ENCODE measurements at regions not wholly inside any gene's neighbourhood (a gene's known extent, or its start where the extent isn't known, plus 50 kb on each side); places are given as distances from the start of the nearest gene placed in this dataset.
"Not testable (repeated sequence)": the region's sequence is repeated elsewhere in the genome, so short reads cannot be mapped to it uniquely, and the experiment has no call there.

- ATAC-seq (ENCODE audit: low read depth) = no peak
- Mint-ChIP-seq H3K36me3 (no peaks in the 10 kb centered on the region), H3K4me1 (no peaks in the 10 kb centered on the region), H3K4me3 (no peak overlapping the region), H3K27me3 (peaks cover 13% of the 10 kb centered on the region), H3K27ac (no peak overlapping the region), H3K9me3 (peaks cover 5% of the 10 kb centered on the region)
- no peak for DNase-seq (ENCODE audit: low spot score in 2 of 2)
Measured at GRCh38 chr6:2579804-2580570, 170.7 kb downstream of the MYLK4 start.

GRCh38 chr6:2579241-2579761, 171.4 kb downstream of the MYLK4 start:
- DNase-seq (ENCODE audit: low spot score in 2 of 2) (no peak), ATAC-seq (ENCODE audit: low read depth) (no peak)
- H3K4me1 Mint-ChIP-seq = no peaks in the 10 kb centered on the region
- H3K9me3 Mint-ChIP-seq = peaks cover 10% of the 10 kb centered on the region
- H3K4me3 Mint-ChIP-seq = no peak overlapping the region
- no peaks in the 10 kb centered on the region for H3K36me3 Mint-ChIP-seq
- peaks cover 13% of the 10 kb centered on the region for H3K27me3 Mint-ChIP-seq
- H3K27ac Mint-ChIP-seq = no peak overlapping the region

DNA sequence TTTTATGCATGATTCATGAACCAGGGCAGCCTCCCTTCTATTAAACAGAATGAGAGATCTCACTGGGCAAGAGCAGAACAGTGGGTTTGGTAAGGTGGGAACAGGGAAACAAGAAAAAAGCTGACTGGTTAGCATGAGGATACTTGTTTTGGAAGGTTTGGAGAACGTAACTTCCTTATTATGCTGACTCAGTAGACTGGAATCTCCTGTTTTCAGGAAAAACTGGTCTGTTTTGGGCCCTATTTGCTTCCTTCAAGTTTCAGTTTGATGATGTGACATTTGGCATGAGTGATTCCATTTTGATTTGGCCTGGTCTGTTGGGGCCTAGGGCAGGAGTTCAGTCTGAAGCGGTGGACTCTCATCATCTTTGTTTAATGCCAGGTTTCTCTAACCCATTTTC, 172.0 kb downstream of the MYLK4 start:
- Mint-ChIP-seq H3K27me3 (peaks cover 13% of the 10 kb centered on the region), H3K4me3 (no peak overlapping the region), H3K4me1 (no peaks in the 10 kb centered on the region), H3K36me3 (no peaks in the 10 kb centered on the region), H3K27ac (no peak overlapping the region), H3K9me3 (peaks cover 10% of the 10 kb centered on the region)
- DNase-seq (ENCODE audit: low spot score in 2 of 2) (no peak), ATAC-seq (ENCODE audit: low read depth) (no peak)

GRCh38 chr6:2576499-2576898, 174.2 kb downstream of the MYLK4 start:
- peaks cover 9% of the 10 kb centered on the region for H3K27me3 Mint-ChIP-seq
- no peak overlapping the region for H3K4me3 Mint-ChIP-seq
- H3K36me3 Mint-ChIP-seq = no peaks in the 10 kb centered on the region
- DNase-seq (ENCODE audit: low spot score in 2 of 2) (no peak), ATAC-seq (ENCODE audit: low read depth) (no peak)
- H3K27ac Mint-ChIP-seq = no peak overlapping the region
- peaks cover 14% of the 10 kb centered on the region for H3K9me3 Mint-ChIP-seq
- H3K4me1 Mint-ChIP-seq = no peaks in the 10 kb centered on the region

GRCh38 chr6:2575236-2575635, 175.5 kb downstream of the MYLK4 start:
- Mint-ChIP-seq H3K27me3 (peaks cover 6% of the 10 kb centered on the region), H3K27ac (no peak overlapping the region), H3K36me3 (no peaks in the 10 kb centered on the region), H3K9me3 (peaks cover 14% of the 10 kb centered on the region), H3K4me3 (no peak overlapping the region), H3K4me1 (no peaks in the 10 kb centered on the region)
- no peak for DNase-seq (ENCODE audit: low spot score in 2 of 2)
- ATAC-seq (ENCODE audit: low read depth) = no peak

DNA sequence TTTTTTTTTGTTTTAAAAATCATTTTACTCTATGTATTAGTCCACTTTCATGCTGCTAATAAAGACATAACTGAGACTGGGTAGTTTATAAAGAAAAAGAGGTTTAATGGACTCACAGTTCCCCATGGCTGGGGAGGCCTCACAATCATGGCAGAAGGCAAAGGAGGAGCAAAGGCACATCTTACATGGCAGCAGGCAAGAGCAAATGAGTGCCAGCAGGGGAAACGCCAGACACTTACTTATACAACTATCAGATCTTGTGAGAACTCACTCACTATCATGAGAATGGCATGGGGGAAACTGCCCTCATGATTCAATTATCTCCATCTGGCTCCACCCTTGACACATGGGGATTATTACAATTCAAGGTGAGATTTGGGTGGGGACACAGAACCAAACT, 181.3 kb downstream of the MYLK4 start:
- not testable (repeated sequence) for H3K36me3 Mint-ChIP-seq; DNase-seq (ENCODE audit: low spot score in 2 of 2); H3K4me1 Mint-ChIP-seq; H3K27me3 Mint-ChIP-seq; H3K27ac Mint-ChIP-seq; H3K4me3 Mint-ChIP-seq; H3K9me3 Mint-ChIP-seq; ATAC-seq (ENCODE audit: low read depth)

DNA sequence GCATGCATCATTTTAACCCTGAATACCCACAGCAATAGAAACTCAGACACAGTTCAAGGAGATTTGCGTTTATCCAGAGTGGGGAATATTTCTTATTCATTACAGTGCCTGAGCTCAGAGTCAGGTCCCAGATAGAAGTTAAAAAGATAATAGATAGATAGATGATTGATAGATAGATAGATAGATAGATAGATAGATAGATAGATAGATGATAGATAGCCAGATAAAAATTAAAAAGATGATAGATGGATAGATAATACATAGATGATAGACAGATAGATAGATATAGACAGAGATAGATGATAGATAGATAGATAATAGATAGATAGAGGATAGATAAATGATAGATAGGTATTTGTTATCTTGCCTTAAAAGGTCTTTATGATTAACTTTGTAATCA, 184.7 kb downstream of the MYLK4 start:
- H3K4me1 Mint-ChIP-seq = peaks cover 3% of the 10 kb centered on the region
- no peak overlapping the region for H3K27ac Mint-ChIP-seq
- H3K4me3 Mint-ChIP-seq = no peak overlapping the region
- peaks cover 4% of the 10 kb centered on the region for H3K9me3 Mint-ChIP-seq
- ATAC-seq (ENCODE audit: low read depth) (no peak), DNase-seq (ENCODE audit: low spot score in 2 of 2) (no peak)
- H3K36me3 Mint-ChIP-seq = no peaks in the 10 kb centered on the region
- H3K27me3 Mint-ChIP-seq = peaks cover 6% of the 10 kb centered on the region

- peaks cover 3% of the 10 kb centered on the region for H3K4me1 Mint-ChIP-seq
- H3K4me3 Mint-ChIP-seq = no peak overlapping the region
- no peak for DNase-seq (ENCODE audit: low spot score in 2 of 2)
- ATAC-seq (ENCODE audit: low read depth) = no peak
- no peak overlapping the region for H3K27ac Mint-ChIP-seq
- peaks cover 4% of the 10 kb centered on the region for H3K9me3 Mint-ChIP-seq
- no peaks in the 10 kb centered on the region for H3K36me3 Mint-ChIP-seq
- H3K27me3 Mint-ChIP-seq = peaks cover 6% of the 10 kb centered on the region
Measured at GRCh38 chr6:2565499-2565898, 185.2 kb downstream of the MYLK4 start.

DNA sequence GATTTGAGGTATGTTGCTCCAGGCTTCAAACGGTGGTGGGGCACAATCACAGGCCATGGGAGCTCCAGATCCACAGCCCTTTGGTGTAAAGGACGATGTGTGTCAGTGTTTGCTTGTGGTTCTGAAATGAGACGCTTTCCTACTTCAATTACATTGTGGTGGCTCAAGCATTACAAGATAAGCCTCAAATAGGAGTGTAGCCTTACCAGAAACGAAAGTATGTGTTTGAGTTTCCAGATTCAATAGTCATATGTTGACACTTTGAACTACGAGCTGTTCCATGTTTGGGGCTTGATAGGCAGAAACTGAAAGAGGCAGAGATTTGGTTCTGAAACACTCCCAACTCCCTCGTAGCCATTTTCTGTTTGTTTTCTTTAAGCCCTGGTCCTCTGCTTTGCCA, 187.1 kb downstream of the MYLK4 start:
- ATAC-seq (ENCODE audit: low read depth) = no peak

GRCh38 chr6:2562721-2563451, 187.8 kb downstream of the MYLK4 start:
- no peaks in the 10 kb centered on the region for H3K9me3 Mint-ChIP-seq
- H3K27me3 Mint-ChIP-seq = peaks cover 6% of the 10 kb centered on the region
- DNase-seq (ENCODE audit: low spot score in 2 of 2) (no peak), ATAC-seq (ENCODE audit: low read depth) (no peak)
- H3K4me1 Mint-ChIP-seq = peaks cover 3% of the 10 kb centered on the region
- no peak overlapping the region for H3K27ac Mint-ChIP-seq
- H3K36me3 Mint-ChIP-seq = no peaks in the 10 kb centered on the region
- H3K4me3 Mint-ChIP-seq = no peak overlapping the region

More for the DNA sequence above, 187.1 kb downstream of the MYLK4 start:
- DNase-seq (ENCODE audit: low spot score in 2 of 2) = no peak
- H3K4me1 Mint-ChIP-seq = peaks cover 3% of the 10 kb centered on the region
- peaks cover 7% of the 10 kb centered on the region for H3K27me3 Mint-ChIP-seq
- no peaks in the 10 kb centered on the region for H3K9me3 Mint-ChIP-seq
- no peaks in the 10 kb centered on the region for H3K36me3 Mint-ChIP-seq
- no peak overlapping the region for H3K27ac Mint-ChIP-seq
- no peak overlapping the region for H3K4me3 Mint-ChIP-seq

DNA sequence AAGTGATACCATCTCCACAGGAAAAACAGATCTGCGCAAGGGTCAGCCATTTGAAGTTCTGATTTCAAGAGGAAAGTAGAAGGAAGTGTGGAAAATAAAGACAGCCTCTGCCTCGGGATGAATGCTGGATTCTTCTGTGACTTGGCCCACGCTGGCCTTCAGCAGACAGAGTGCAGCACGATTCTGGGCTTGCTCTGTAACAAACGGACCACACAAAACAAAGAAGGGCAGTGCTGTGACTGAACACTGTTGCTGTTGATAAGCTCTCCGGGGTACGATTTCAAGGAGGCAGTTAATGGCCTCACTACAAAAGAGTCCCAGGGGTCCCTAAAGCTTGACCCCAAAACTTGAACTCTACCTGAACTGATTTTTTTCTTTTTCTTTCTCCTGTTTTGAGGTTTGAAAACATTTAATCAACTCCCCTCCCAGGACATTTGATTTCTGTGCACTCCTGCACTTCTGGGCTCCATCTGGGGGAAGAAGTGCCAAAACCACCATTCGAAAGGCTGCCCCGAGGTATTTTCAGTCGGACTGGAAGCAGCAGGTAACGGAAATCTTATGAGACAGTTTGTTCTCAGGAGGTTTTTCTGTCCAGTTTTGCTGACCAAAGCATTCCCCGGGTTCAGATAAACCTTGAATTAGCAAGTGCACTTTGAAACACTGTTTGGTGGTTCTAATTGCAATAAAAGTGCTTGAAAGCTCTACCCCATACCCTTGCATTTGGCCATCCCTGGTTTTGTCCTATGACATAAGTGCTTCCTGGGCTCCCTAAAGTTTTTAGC, 189.6 kb downstream of the MYLK4 start:
- no peaks in the 10 kb centered on the region for H3K36me3 Mint-ChIP-seq
- ATAC-seq (ENCODE audit: low read depth) = no peak

DNA sequence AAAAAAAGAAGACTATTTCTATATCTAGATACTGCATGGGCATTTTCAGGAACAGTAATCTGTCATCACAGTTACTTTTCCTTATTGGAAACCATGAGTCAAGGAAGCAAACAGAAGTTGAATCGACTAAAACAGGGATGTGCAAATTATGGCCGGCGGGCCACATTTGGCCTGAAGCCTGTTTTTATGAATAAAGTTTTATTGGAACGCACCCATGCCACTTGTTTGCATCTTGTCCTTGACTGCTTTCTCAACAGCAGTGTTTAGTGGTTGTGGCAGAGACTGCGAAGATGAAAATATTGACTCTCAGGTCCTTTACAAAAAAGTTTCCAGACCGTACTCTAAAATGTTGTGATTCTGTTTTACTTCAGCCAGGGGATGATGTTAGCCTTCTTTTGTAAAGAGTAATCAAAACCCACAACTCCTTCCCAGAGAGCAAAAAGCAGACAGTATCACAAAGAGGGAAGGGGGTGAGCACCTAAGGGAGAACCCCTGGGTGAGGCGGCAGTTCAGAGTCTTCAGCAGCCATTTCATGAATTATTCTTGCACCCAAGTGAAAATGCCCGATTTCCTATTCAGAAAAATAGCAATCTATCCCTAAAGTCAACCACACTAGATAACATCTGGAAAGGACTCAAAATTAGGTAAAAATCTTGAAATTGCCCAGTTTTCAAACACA, 190.4 kb downstream of the MYLK4 start:
- H3K9me3 Mint-ChIP-seq = no peaks in the 10 kb centered on the region
- H3K4me1 Mint-ChIP-seq = peaks cover 3% of the 10 kb centered on the region
- no peak for DNase-seq (ENCODE audit: low spot score in 2 of 2)
- H3K36me3 Mint-ChIP-seq = no peaks in the 10 kb centered on the region
- ATAC-seq (ENCODE audit: low read depth) = no peak
- peaks cover 7% of the 10 kb centered on the region for H3K27me3 Mint-ChIP-seq
- H3K27ac Mint-ChIP-seq = no peak overlapping the region
- H3K4me3 Mint-ChIP-seq = no peak overlapping the region

More for the DNA sequence above, 189.6 kb downstream of the MYLK4 start:
- H3K27ac Mint-ChIP-seq = no peak overlapping the region
- H3K27me3 Mint-ChIP-seq = peaks cover 7% of the 10 kb centered on the region
- no peaks in the 10 kb centered on the region for H3K9me3 Mint-ChIP-seq
- DNase-seq (ENCODE audit: low spot score in 2 of 2) = no peak
- H3K4me1 Mint-ChIP-seq = peaks cover 3% of the 10 kb centered on the region
- no peak overlapping the region for H3K4me3 Mint-ChIP-seq

DNA sequence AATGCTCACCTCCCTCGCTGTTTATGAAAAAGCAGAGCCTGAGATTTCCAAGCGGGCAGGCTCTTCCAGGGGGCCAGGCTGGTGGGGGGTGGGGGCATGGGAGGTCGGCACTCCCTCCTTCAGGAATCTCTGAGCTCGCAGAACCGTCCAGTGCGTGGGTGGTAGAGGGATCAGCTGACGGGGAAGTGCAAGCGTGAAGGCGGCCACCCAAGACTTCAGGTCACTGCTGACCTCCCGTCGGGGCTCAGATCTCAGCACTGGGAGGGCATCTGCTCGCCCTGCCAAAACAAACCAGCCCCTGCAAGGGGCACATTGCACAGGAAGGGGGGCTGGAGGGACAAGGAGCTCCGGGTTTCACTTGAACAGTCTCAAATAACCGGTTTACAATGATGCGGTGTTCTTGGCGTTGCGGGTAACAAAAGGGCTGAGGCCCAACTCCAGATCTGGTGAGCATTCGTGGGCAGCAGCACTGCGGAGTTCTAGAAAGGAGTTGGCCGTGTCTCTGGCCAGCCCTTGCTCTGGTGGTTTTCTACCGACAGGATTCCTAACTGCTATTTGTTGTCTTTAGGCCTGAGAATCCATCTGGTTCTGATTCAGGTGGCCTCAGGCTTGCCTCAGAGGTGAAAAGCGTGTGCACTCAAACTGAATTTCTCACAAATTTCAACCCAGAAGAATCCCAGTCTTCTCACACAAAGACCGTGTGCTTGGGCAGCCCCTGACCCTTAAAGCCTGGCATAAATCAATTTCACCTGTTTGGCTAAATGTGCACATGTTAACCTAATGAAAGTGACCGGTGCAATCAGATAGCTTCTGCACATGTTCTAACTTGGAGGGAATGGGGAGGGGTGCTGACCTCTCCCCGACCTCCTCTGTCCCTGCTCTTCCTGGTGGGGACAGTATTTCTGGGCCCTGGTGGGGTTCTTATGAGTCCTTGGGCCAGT, 191.6 kb downstream of the MYLK4 start:
- no peaks in the 10 kb centered on the region for H3K9me3 Mint-ChIP-seq
- peaks cover 3% of the 10 kb centered on the region for H3K4me1 Mint-ChIP-seq
- no peak for ATAC-seq (ENCODE audit: low read depth)
- H3K27me3 Mint-ChIP-seq = peaks cover 7% of the 10 kb centered on the region
- H3K4me3 Mint-ChIP-seq = no peak overlapping the region
- H3K27ac Mint-ChIP-seq = no peak overlapping the region
- DNase-seq (ENCODE audit: low spot score in 2 of 2) = no peak
- H3K36me3 Mint-ChIP-seq = no peaks in the 10 kb centered on the region

All from memory B cell (primary cell).